Mucosa of descending colon (tissue), 3 donors: ENCODE measurements at regions not wholly inside any gene's neighbourhood (a gene's known extent, or its start where the extent isn't known, plus 50 kb on each side); places are given as distances from the start of the nearest gene placed in this dataset.

ENCODE experiments used
- ATAC-seq: fragments of 200-7000 bp; cut with Tn5 transposase; one replicate; pipeline ENCODE4 v1.9.1; 2020; ENCODE audit warnings: mild to moderate bottlenecking, moderate library complexity
- DNase-seq, 3 donors: peaks; one replicate each; pipeline ENCODE4 v3.0.0-alpha.2; 2020
- H3K36me3 ChIP-seq: fragments of 200-600 bp; one replicate; pipeline ENCODE4 v1.8.0; 2021; ENCODE audit warnings: low read depth, mild to moderate bottlenecking
- H3K4me1 ChIP-seq: fragments of 200-600 bp; one replicate; pipeline ENCODE4 v1.8.0; 2021; ENCODE audit warnings: low read depth, mild to moderate bottlenecking
- H3K4me3 ChIP-seq: fragments of 200-600 bp; one replicate; pipeline ENCODE4 v1.8.0; 2021; ENCODE audit warnings: mild to moderate bottlenecking
- H3K9me3 ChIP-seq: fragments of 200-600 bp; one replicate; pipeline ENCODE4 v1.8.0; 2021; ENCODE audit warnings: mild to moderate bottlenecking
- CTCF ChIP-seq: fragments of 200-600 bp; IDR thresholded peaks from one replicate; pipeline ENCODE4 v1.8.0; 2022; ENCODE audit warnings: antibody characterized with exemption, mild to moderate bottlenecking
- intact Hi-C, 2 donors: fragments of 100-400 bp; cut with DNase I in 1 of 2; cut with micrococcal nuclease in 1 of 2; formaldehyde crosslinking; loops; one replicate each; pipeline versions ENCODE4 v1.11.0 to v1.11.1; 2022; cut with DNase I, micrococcal nuclease
- donor health status: DM: no; HTN: no; CAD: no; lungs with moderate emphysema.
- donor health status: DM: no; HTN: no; CAD: no.
- donor health status: DM: no; HTN: yes; CAD: no.

GRCh38 chr13:61144834-61145593, 270.6 kb downstream of the PCDH20 start:
- DNase-seq = no peak
- H3K4me1 ChIP-seq = no peaks in the 10 kb centered on the region
- intact Hi-C loops = no loop called here
- TF ChIP-seq CTCF = no peak
- no peak for ATAC-seq
- peaks cover 4% of the 10 kb centered on the region for H3K9me3 ChIP-seq
- H3K4me3 ChIP-seq = no peak overlapping the region
- no peaks in the 10 kb centered on the region for H3K36me3 ChIP-seq

DNA sequence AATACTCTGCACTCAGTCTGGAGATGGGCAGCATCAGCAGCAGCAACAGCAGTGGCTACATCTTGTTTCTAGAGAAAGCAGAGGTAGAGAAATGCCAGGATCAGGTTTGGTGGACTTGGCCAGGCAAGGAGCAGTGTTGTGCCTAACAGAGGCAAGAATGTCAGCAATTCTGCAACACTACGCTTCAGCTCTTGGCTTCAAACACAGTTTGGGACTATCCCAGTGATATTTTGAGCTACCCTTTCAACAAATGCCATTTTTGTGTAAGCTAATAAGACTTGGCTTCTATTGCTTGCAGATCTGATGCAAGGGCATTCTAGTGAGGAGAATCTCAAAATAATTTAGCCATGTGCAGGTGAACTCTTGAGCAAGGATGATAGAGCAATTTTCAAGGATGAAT, 271.3 kb downstream of the PCDH20 start:
- intact Hi-C loops = no loop called here
- Histone ChIP-seq H3K4me3 (no peak overlapping the region), H3K9me3 (peaks cover 4% of the 10 kb centered on the region), H3K36me3 (no peaks in the 10 kb centered on the region), H3K4me1 (no peaks in the 10 kb centered on the region)
- TF ChIP-seq CTCF = no peak
- ATAC-seq (no peak), DNase-seq (no peak)

DNA sequence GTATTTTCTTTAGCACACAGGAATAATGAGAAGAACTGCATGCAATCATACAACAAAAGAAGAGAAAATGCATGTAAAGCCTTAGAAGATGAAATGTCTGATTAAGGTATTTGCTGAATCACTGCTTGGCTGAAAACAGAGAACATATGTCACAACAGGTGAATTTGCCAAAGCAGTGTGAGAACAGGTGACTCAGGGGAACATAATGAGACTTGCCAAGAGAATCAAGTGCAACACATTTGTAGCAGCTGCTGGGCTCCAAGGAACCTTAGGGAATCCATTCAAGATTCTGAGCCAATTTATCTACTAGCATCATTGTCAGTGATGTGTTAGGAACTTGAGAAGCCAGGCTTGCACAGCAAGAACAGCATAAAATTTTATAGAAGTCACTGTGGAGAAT, 273.1 kb downstream of the PCDH20 start:
- peaks cover 4% of the 10 kb centered on the region for H3K9me3 ChIP-seq
- H3K4me3 ChIP-seq = no peak overlapping the region
- no peak for ATAC-seq
- DNase-seq = no peak
- intact Hi-C loops = no loop called here
- no peaks in the 10 kb centered on the region for H3K4me1 ChIP-seq
- no peaks in the 10 kb centered on the region for H3K36me3 ChIP-seq
- TF ChIP-seq CTCF = no peak

DNA sequence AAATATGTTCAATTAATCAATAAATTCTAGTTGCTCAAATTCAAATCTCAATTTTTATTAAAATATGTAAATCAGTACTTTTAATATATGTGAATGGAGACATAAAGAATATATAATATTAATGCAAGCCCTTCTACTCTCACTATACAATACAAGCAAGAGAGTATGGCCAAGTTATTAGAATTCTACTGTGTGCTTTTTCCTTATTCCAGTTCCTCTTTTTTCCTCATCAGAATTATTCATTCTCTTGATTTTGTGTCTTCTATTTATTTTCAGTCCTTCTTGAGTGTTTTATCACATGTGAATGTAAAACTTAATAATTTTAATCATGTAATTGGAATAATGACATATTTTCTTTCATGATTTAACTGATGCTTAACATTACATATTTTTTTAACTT, 276.8 kb downstream of the PCDH20 start:
- intact Hi-C loops = no loop called here
- no peak for ATAC-seq

DNA sequence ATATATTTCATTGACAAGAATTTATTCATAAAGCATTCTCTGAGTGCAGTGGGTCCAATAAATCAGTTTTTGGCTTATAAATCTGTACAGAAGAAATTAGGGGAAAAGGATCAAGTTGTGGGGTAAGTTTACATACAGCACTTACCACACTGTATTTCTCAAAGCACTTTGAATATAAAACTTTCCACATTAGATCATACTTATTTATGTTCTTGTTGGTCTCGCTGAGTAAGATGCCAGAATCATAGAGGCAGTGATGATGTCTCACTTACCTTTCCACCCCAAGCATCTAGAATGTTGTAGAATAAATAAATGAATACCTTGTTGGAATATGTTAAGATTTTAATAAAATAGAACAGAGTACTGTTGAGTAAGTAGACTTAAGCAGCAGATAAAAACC, 279.1 kb downstream of the PCDH20 start:
- no peak for ATAC-seq
- H3K36me3 ChIP-seq = no peaks in the 10 kb centered on the region
- no peak for DNase-seq
- intact Hi-C loops = no loop called here
- no peak overlapping the region for H3K4me3 ChIP-seq
- no peaks in the 10 kb centered on the region for H3K9me3 ChIP-seq
- no peaks in the 10 kb centered on the region for H3K4me1 ChIP-seq
- no peak for TF ChIP-seq CTCF

More for the DNA sequence above, 276.8 kb downstream of the PCDH20 start:
- Histone ChIP-seq H3K4me3 (no peak overlapping the region), H3K4me1 (no peaks in the 10 kb centered on the region), H3K36me3 (no peaks in the 10 kb centered on the region), H3K9me3 (no peaks in the 10 kb centered on the region)
- no peak for DNase-seq
- TF ChIP-seq CTCF = no peak

DNA sequence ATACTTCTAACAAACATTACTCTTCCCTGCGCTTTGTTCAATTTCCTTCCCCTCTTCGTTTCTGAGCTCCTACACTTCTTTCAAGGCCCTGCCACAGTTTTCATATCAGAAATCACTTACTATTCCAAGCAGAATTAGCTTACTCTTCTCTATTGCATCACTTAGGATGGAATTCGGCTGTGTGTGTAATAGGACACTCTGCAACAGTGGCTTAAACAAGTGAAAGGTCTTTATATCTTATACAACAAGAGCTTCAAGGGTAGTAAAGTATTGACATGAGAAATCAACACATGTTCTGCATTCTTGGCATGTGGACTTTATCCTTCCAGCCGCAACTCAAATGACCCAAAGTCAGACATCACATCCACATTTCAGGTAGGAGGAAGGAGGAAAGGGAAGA, 279.6 kb downstream of the PCDH20 start:
- H3K9me3 ChIP-seq = no peaks in the 10 kb centered on the region
- H3K4me3 ChIP-seq = no peak overlapping the region
- H3K4me1 ChIP-seq = no peaks in the 10 kb centered on the region
- intact Hi-C loops = no loop called here
- no peaks in the 10 kb centered on the region for H3K36me3 ChIP-seq
- no peak for TF ChIP-seq CTCF
- DNase-seq = no peak
- ATAC-seq = no peak
